Tibial nerve (tissue), 4 donors: ENCODE measurements at regions not wholly inside any gene's neighbourhood (a gene's known extent, or its start where the extent isn't known, plus 50 kb on each side); places are given as distances from the start of the nearest gene placed in this dataset.

Source experiments
- DNase-seq, 2 donors: peaks; one replicate each; pipeline ENCODE4 v3.0.0-alpha.2; 2019; ENCODE audit warnings: low spot score in 2 of 2
- H3K27ac ChIP-seq, 4 donors: fragments of 200-600 bp; sonication (generic) in 3 of 4; one replicate each; pipeline ENCODE4 v1.5.1; 2017 to 2019; ENCODE audit warnings: mild to moderate bottlenecking in 1 of 4
- H3K27me3 ChIP-seq, 2 donors: fragments of 200-600 bp; sonication (generic) in 1 of 2; one replicate each; pipeline versions ENCODE4 v1.5.1 to v1.6.0; 2017 to 2019
- H3K36me3 ChIP-seq, 3 donors: fragments of 200-600 bp; sonication (generic); one replicate each; pipeline ENCODE4 v1.5.1; 2018 to 2019
- H3K4me1 ChIP-seq, 4 donors: fragments of 200-600 bp; sonication (generic) in 3 of 4; one replicate each; pipeline ENCODE4 v1.5.1; 2017 to 2019
- H3K4me3 ChIP-seq, 4 donors: fragments of 200-600 bp; sonication (generic) in 3 of 4; one replicate each; pipeline ENCODE4 v1.5.1; 2017 to 2019; ENCODE audit warnings: mild to moderate bottlenecking in 1 of 4, moderate library complexity in 1 of 4
- H3K9me3 ChIP-seq, 4 donors: fragments of 200-600 bp; sonication (generic) in 3 of 4; one replicate each; pipeline ENCODE4 v1.5.1; 2017 to 2019
- EP300 ChIP-seq, 2 donors: sonication (generic); formaldehyde crosslinking; IDR thresholded peaks; one replicate each; pipeline ENCODE4 v1.6.1; 2017; ENCODE audit warnings: antibody characterized with exemption in 2 of 2, mild to moderate bottlenecking in 1 of 2
- POLR2A ChIP-seq, 2 donors: fragments of 450-650 bp; IDR thresholded peaks; one replicate each; pipeline ENCODE4 v1.6.1; 2017; ENCODE audit warnings: antibody characterized with exemption in 2 of 2, mild to moderate bottlenecking in 2 of 2, moderate library complexity in 2 of 2
- WGBS, 2 donors: methylation state at CpG; one replicate each; pipeline ENCODE4 v1.1.5; 2018; 5-methylcytosine and 5-hydroxymethylcytosine counted together
- TF ChIP-seq, protein P1 (sequence below), 5 experiments: fragments of 200-600 bp in 3 of 5; fragments of 450-650 bp in 2 of 5; sonication (generic) in 3 of 5; IDR thresholded peaks; one replicate each; pipeline ENCODE4 v1.5.1; 2016 to 2019; ENCODE audit warnings: antibody characterized with exemption in 5 of 5, mild to moderate bottlenecking in 3 of 5, moderate library complexity in 2 of 5

DNA sequence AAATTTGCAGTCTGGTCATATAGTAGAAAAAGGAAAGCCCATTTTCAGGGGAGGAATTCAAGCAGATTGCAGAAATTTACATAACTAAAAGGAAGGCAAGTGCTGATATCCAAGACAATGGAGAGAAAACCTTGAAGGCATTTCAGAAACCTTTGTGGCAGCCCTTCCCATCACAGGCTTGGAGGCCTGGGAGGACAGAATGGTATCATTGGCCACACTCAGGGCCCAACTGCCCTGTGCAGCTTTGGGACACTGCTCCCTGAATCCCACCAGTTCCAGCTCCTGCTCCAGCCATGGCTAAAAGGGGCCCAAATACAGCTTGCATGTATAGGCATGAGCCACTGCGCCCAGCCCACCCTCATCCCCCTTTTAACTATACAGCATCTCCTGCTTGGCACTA is 81.1 kb upstream of the NYAP2 start:
- Histone ChIP-seq H3K4me3 (no peak overlapping the region), H3K4me1 (no peaks in the 10 kb centered on the region), H3K27ac (no peak overlapping the region), H3K9me3 (peaks cover 0 to 13% (median 0%) of the 10 kb centered on the region in 4 donors), H3K27me3 (no peaks in the 10 kb centered on the region), H3K36me3 (no peaks in the 10 kb centered on the region)
- TF ChIP-seq EP300 (IDR thresholded peaks at IDR 0.05) (no peak), POLR2A (IDR thresholded peaks at IDR 0.05) (no peak)
- TF ChIP-seq, protein P1, sequence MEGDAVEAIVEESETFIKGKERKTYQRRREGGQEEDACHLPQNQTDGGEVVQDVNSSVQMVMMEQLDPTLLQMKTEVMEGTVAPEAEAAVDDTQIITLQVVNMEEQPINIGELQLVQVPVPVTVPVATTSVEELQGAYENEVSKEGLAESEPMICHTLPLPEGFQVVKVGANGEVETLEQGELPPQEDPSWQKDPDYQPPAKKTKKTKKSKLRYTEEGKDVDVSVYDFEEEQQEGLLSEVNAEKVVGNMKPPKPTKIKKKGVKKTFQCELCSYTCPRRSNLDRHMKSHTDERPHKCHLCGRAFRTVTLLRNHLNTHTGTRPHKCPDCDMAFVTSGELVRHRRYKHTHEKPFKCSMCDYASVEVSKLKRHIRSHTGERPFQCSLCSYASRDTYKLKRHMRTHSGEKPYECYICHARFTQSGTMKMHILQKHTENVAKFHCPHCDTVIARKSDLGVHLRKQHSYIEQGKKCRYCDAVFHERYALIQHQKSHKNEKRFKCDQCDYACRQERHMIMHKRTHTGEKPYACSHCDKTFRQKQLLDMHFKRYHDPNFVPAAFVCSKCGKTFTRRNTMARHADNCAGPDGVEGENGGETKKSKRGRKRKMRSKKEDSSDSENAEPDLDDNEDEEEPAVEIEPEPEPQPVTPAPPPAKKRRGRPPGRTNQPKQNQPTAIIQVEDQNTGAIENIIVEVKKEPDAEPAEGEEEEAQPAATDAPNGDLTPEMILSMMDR (IDR thresholded peaks at IDR 0.05): no peak
- DNase-seq: no peak
- WGBS, 2 donors: 94 to 96% methylated on average over 1 of the region's 1 CpG

DNA sequence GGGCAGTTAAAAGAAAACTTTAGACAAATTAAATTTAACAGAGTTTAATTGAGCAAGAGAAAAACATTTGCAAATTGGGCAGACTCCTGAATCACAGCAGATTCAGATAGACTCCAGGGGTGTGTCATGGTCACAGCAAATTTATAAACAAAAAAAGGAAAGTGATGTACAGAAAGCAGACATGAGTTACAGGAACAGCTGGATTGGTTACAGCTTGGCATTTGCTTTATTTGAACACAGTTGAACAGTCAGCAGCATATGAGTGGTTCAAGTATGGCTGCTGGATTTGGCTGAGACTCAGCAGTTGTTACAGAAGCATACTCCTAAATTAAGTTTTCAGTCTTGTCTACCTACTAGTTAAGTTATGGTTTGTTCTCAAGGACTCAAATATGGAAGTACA is 82.3 kb upstream of the NYAP2 start:
- TF ChIP-seq POLR2A (IDR thresholded peaks at IDR 0.05) (no peak), EP300 (IDR thresholded peaks at IDR 0.05) (no peak)
- TF ChIP-seq, protein P1 (IDR thresholded peaks at IDR 0.05): no peak
- Histone ChIP-seq H3K36me3 (no peaks in the 10 kb centered on the region), H3K27me3 (no peaks in the 10 kb centered on the region), H3K9me3 (peaks cover 0 to 13% (median 0%) of the 10 kb centered on the region in 4 donors), H3K4me3 (no peak overlapping the region), H3K27ac (no peak overlapping the region), H3K4me1 (no peaks in the 10 kb centered on the region)
- no peak for DNase-seq

DNA sequence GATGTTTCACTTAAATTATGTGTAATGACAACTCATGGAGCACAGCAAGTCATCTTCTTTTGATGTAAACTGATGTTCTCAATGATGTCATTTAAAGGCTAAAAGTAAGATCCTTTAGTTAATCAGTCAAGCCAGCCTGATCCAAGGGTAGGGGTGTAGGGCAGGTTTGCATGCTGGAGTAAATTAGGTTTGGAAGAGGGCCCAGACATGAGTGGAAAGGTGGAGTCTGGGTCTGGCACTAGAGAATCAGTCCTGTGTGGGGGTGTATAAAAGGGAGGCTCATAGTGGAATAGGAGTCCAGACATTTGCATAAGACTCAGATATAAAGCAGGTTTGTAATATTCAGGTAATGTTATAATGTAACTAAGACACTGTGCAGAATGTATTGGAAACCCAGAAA is 88.8 kb upstream of the NYAP2 start:
- no peak overlapping the region for H3K4me3 ChIP-seq
- H3K27ac ChIP-seq: no peak overlapping the region
- H3K4me1 ChIP-seq: no peaks in the 10 kb centered on the region
- H3K9me3 ChIP-seq: no peaks in the 10 kb centered on the region
- no peaks in the 10 kb centered on the region for H3K27me3 ChIP-seq
- TF ChIP-seq EP300 (IDR thresholded peaks at IDR 0.05) (no peak), POLR2A (IDR thresholded peaks at IDR 0.05) (no peak)
- TF ChIP-seq, protein P1 (IDR thresholded peaks at IDR 0.05): no peak
- DNase-seq: no peak
- no peaks in the 10 kb centered on the region for H3K36me3 ChIP-seq

DNA sequence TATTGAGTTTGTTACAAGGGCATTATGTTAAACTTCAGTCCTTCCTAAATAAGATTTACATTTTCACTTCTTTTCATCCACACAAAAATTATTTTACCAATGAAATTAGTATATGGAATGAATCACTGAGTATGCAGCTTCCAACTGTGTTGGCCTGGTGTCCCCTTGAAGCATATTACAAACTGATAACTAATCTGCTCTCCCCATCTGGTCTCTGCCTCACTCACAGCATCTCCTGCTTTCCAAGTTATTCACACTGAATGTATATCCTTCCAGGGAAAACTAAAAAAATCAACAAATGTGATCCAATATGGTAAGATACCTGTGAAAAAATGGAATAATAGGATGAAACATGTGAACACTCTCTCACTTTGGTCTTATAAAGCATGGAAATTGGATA is 90.0 kb upstream of the NYAP2 start:
- H3K27ac ChIP-seq: no peak overlapping the region
- no peaks in the 10 kb centered on the region for H3K9me3 ChIP-seq
- no peaks in the 10 kb centered on the region for H3K27me3 ChIP-seq
- no peaks in the 10 kb centered on the region for H3K4me1 ChIP-seq
- DNase-seq: no peak
- no peak overlapping the region for H3K4me3 ChIP-seq
- no peak for TF ChIP-seq EP300 (IDR thresholded peaks at IDR 0.05)
- no peak for TF ChIP-seq POLR2A (IDR thresholded peaks at IDR 0.05)
- TF ChIP-seq, protein P1 (IDR thresholded peaks at IDR 0.05): no peak
- H3K36me3 ChIP-seq: no peaks in the 10 kb centered on the region

DNA sequence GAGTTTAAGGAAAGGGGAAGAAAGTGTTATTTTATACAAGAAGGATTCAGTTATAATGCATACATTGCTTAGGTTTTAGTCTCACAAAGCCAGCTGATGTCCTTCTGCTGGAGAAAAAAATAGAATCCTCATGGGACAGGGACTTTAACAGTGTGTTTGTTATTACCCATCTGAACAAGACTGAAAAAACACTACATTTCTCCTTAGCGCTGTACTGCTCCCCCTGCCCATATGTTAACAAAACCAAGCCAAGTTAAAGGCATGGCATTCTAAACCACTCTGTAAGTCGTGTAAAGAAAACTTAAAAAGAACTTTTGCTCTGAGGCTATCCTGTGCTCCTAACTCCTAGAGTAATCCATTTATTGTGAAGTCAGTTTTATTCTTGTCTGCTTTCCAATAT is 102.6 kb upstream of the NYAP2 start:
- WGBS, 2 donors: 29 to 40% methylated on average over 2 of the region's 2 CpGs
- no peaks in the 10 kb centered on the region for H3K36me3 ChIP-seq

More for the DNA sequence above, 102.6 kb upstream of the NYAP2 start:
- TF ChIP-seq EP300 (IDR thresholded peaks at IDR 0.05) (no peak), POLR2A (IDR thresholded peaks at IDR 0.05) (no peak)
- TF ChIP-seq, protein P1 (IDR thresholded peaks at IDR 0.05): no peak
- no peaks in the 10 kb centered on the region for H3K27me3 ChIP-seq
- H3K4me1 ChIP-seq: no peaks in the 10 kb centered on the region
- H3K27ac ChIP-seq: no peak overlapping the region
- H3K9me3 ChIP-seq: peaks cover 0 to 7% (median 0%) of the 10 kb centered on the region in 4 donors
- H3K4me3 ChIP-seq: no peak overlapping the region
- DNase-seq: no peak
